Suprapubic skin (tissue), 4 donors: ENCODE measurements at regions not wholly inside any gene's neighbourhood (a gene's known extent, or its start where the extent isn't known, plus 50 kb on each side); places are given as distances from the start of the nearest gene placed in this dataset.

Experiments
- DNase-seq, 2 donors: peaks; one replicate each; pipeline ENCODE4 v3.0.0-alpha.2; 2019; ENCODE audit warnings: low spot score in 2 of 2
- H3K27ac ChIP-seq: fragments of 200-600 bp; sonication (generic); one replicate; pipeline ENCODE4 v1.5.1; 2019
- H3K27me3 ChIP-seq: fragments of 200-600 bp; sonication (generic); one replicate; pipeline ENCODE4 v1.5.1; 2019
- H3K36me3 ChIP-seq: fragments of 200-600 bp; sonication (generic); one replicate; pipeline ENCODE4 v1.5.1; 2019
- H3K4me1 ChIP-seq: fragments of 200-600 bp; sonication (generic); one replicate; pipeline ENCODE4 v1.5.1; 2019
- H3K4me3 ChIP-seq: fragments of 200-600 bp; sonication (generic); one replicate; pipeline ENCODE4 v1.5.1; 2019; ENCODE audit warnings: mild to moderate bottlenecking
- H3K9me3 ChIP-seq: fragments of 200-600 bp; sonication (generic); one replicate; pipeline ENCODE4 v1.5.1; 2019
- CTCF ChIP-seq, 2 donors: fragments of 200-600 bp in 1 of 2; fragments of 450-650 bp in 1 of 2; sonication (generic) in 1 of 2; IDR thresholded peaks; one replicate each; pipeline ENCODE4 v1.5.1; 2016 to 2019; ENCODE audit warnings: antibody characterized with exemption in 2 of 2, mild to moderate bottlenecking in 1 of 2, moderate library complexity in 1 of 2
- EP300 ChIP-seq: sonication (generic); formaldehyde crosslinking; IDR thresholded peaks from one replicate; pipeline ENCODE4 v1.6.1; 2017; ENCODE audit warnings: antibody characterized with exemption
- POLR2A ChIP-seq, 2 donors: fragments of 450-650 bp; IDR thresholded peaks; one replicate each; pipeline ENCODE4 v1.6.1; 2017; ENCODE audit warnings: antibody characterized with exemption in 2 of 2, mild to moderate bottlenecking in 2 of 2, moderate library complexity in 2 of 2
- POLR2AphosphoS5 ChIP-seq, 3 donors: sonication (generic); formaldehyde crosslinking; IDR thresholded peaks; one replicate each; pipeline ENCODE4 v1.6.1; 2017; ENCODE audit warnings: antibody characterized with exemption in 3 of 3
- WGBS: methylation state at CpG from one replicate; pipeline ENCODE4 v1.1.5; 2018; 5-methylcytosine and 5-hydroxymethylcytosine counted together

GRCh38 chr2:34402376-34402775, 803.3 kb upstream of the FAM98A start:
- Histone ChIP-seq H3K27ac (no peak overlapping the region), H3K36me3 (no peaks in the 10 kb centered on the region), H3K4me3 (no peak overlapping the region), H3K9me3 (no peaks in the 10 kb centered on the region), H3K27me3 (no peaks in the 10 kb centered on the region), H3K4me1 (no peaks in the 10 kb centered on the region)
- TF ChIP-seq POLR2AphosphoS5 (IDR thresholded peaks at IDR 0.05) = no peak
- TF ChIP-seq POLR2A (IDR thresholded peaks at IDR 0.05) = no peak
- no peak for TF ChIP-seq CTCF (IDR thresholded peaks at IDR 0.05)
- TF ChIP-seq EP300 = no peak
- WGBS = 88% methylated on average over 3 of the region's 3 CpGs
- DNase-seq = no peak

- 90% methylated on average over 5 of the region's 5 CpGs for WGBS
- H3K4me1 ChIP-seq = no peaks in the 10 kb centered on the region
- no peaks in the 10 kb centered on the region for H3K27me3 ChIP-seq
- H3K36me3 ChIP-seq = no peaks in the 10 kb centered on the region
- TF ChIP-seq CTCF (IDR thresholded peaks at IDR 0.05) (no peak), POLR2AphosphoS5 (IDR thresholded peaks at IDR 0.05) (no peak), POLR2A (IDR thresholded peaks at IDR 0.05) (no peak), EP300 (no peak)
- no peak overlapping the region for H3K27ac ChIP-seq
- no peak overlapping the region for H3K4me3 ChIP-seq
- H3K9me3 ChIP-seq = no peaks in the 10 kb centered on the region
- no peak for DNase-seq
Measured at GRCh38 chr2:34401186-34401585, 802.1 kb upstream of the FAM98A start.

- TF ChIP-seq CTCF (IDR thresholded peaks at IDR 0.05) = no peak
- no peak for TF ChIP-seq POLR2AphosphoS5 (IDR thresholded peaks at IDR 0.05)
- TF ChIP-seq POLR2A (IDR thresholded peaks at IDR 0.05) = no peak
- no peak for TF ChIP-seq EP300
- H3K27me3 ChIP-seq = no peaks in the 10 kb centered on the region
- no peaks in the 10 kb centered on the region for H3K4me1 ChIP-seq
- DNase-seq = no peak
- no peak overlapping the region for H3K4me3 ChIP-seq
- no peaks in the 10 kb centered on the region for H3K36me3 ChIP-seq
- no peaks in the 10 kb centered on the region for H3K9me3 ChIP-seq
- WGBS = 47% methylated on average over 2 of the region's 2 CpGs
- H3K27ac ChIP-seq = no peak overlapping the region
Measured at GRCh38 chr2:34388446-34388845, 789.3 kb upstream of the FAM98A start.

- no peaks in the 10 kb centered on the region for H3K27me3 ChIP-seq
- no peak for TF ChIP-seq POLR2A (IDR thresholded peaks at IDR 0.05)
- TF ChIP-seq CTCF (IDR thresholded peaks at IDR 0.05) = no peak
- no peak for TF ChIP-seq POLR2AphosphoS5 (IDR thresholded peaks at IDR 0.05)
- TF ChIP-seq EP300 = no peak
- no peak overlapping the region for H3K4me3 ChIP-seq
- H3K27ac ChIP-seq = no peak overlapping the region
- no peak for DNase-seq
- H3K4me1 ChIP-seq = no peaks in the 10 kb centered on the region
- H3K36me3 ChIP-seq = no peaks in the 10 kb centered on the region
- no peaks in the 10 kb centered on the region for H3K9me3 ChIP-seq
- 88% methylated on average over 3 of the region's 3 CpGs for WGBS
Measured at GRCh38 chr2:34387536-34387935, 788.4 kb upstream of the FAM98A start.

GRCh38 chr2:34379586-34379985, 780.5 kb upstream of the FAM98A start:
- 77% methylated on average over 2 of the region's 2 CpGs for WGBS
- no peaks in the 10 kb centered on the region for H3K36me3 ChIP-seq
- H3K27me3 ChIP-seq = no peaks in the 10 kb centered on the region
- H3K27ac ChIP-seq = no peak overlapping the region
- H3K9me3 ChIP-seq = no peaks in the 10 kb centered on the region
- H3K4me1 ChIP-seq = no peaks in the 10 kb centered on the region
- no peak for DNase-seq
- H3K4me3 ChIP-seq = no peak overlapping the region
- TF ChIP-seq POLR2AphosphoS5 (IDR thresholded peaks at IDR 0.05) (no peak), EP300 (no peak), CTCF (IDR thresholded peaks at IDR 0.05) (no peak), POLR2A (IDR thresholded peaks at IDR 0.05) (no peak)
